IMR-90 (cell line): ENCODE measurements at regions not wholly inside any gene's neighbourhood (a gene's known extent, or its start where the extent isn't known, plus 50 kb on each side); places are given as distances from the start of the nearest gene placed in this dataset.

Source experiments
- MXI1 ChIP-seq: IDR thresholded peaks from 2 replicates; pipeline ENCODE4 v1.6.1; 2012; ENCODE audit warnings: low read depth, mild to moderate bottlenecking, low read length, moderate library complexity, borderline replicate concordance
- POLR2A ChIP-seq: IDR thresholded peaks from 2 replicates; pipeline ENCODE4 v1.6.1; 2012; ENCODE audit warnings: mild to moderate bottlenecking, low read depth, low read length
- RAD21 ChIP-seq: IDR thresholded peaks from 2 replicates; pipeline ENCODE4 v1.6.1; 2012; ENCODE audit warnings: low read length, improper control_type of control experiment
- RCOR1 ChIP-seq: IDR thresholded peaks from 2 replicates; pipeline ENCODE4 v1.6.1; 2012; ENCODE audit warnings: mild to moderate bottlenecking, low read length, improper control_type of control experiment; ENCODE audit not compliant: insufficient replicate concordance
- RFX5 ChIP-seq: IDR thresholded peaks from 2 replicates; pipeline ENCODE4 v1.8.0; 2012; ENCODE audit warnings: low read depth, mild to moderate bottlenecking, low read length, moderate library complexity
- TF ChIP-seq, protein P1 (sequence below): conservative IDR thresholded peaks from 2 replicates; pipeline ENCODE4 v1.5.1; 2012; ENCODE audit warnings: mild to moderate bottlenecking, low read depth, low read length, improper control_type of control experiment

DNA sequence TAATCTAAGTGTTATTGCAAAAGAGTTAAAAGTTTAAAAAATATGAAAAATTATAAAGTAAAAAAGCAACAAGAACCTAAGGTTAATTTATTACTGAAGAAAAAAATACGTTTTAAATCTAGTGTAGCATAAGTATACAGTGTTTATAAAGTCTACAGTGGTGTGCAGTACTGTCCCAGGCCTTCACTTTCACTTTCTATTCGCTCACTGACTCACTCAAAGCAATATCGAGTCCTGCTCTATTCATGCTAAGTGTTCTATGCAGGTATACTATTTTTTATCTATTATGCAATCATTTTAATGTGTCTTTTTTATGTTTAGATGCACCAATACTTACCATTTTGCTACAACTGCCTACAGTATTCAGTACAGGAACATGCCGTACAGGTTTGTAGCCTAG lies 113.0 kb downstream of the MANEA start:
- TF ChIP-seq POLR2A, result no peak
- TF ChIP-seq, protein P1, sequence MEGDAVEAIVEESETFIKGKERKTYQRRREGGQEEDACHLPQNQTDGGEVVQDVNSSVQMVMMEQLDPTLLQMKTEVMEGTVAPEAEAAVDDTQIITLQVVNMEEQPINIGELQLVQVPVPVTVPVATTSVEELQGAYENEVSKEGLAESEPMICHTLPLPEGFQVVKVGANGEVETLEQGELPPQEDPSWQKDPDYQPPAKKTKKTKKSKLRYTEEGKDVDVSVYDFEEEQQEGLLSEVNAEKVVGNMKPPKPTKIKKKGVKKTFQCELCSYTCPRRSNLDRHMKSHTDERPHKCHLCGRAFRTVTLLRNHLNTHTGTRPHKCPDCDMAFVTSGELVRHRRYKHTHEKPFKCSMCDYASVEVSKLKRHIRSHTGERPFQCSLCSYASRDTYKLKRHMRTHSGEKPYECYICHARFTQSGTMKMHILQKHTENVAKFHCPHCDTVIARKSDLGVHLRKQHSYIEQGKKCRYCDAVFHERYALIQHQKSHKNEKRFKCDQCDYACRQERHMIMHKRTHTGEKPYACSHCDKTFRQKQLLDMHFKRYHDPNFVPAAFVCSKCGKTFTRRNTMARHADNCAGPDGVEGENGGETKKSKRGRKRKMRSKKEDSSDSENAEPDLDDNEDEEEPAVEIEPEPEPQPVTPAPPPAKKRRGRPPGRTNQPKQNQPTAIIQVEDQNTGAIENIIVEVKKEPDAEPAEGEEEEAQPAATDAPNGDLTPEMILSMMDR, result no peak
- no peak for TF ChIP-seq MXI1
- TF ChIP-seq RAD21, result no peak
- no peak for TF ChIP-seq RCOR1
- TF ChIP-seq RFX5, result no peak
